SK-N-SH (cell line): ENCODE measurements at regions not wholly inside any gene's neighbourhood (a gene's known extent, or its start where the extent isn't known, plus 50 kb on each side); places are given as distances from the start of the nearest gene placed in this dataset.
"Not testable (repeated sequence)": the region's sequence is repeated elsewhere in the genome, so short reads cannot be mapped to it uniquely, and the experiment has no call there.

ENCODE experiments used
- CTCF ChIA-PET: fragments of 300-600, 350-600 bp; formaldehyde crosslinking; extraction: SDS; loops from one replicate; lab custom pipeline; 2021; lab: Yijun Ruan, JAX
- POLR2A ChIA-PET: fragments of 350-600 bp; sonication (Branson Sonifier 250); formaldehyde crosslinking; extraction: SDS; loops from one replicate; lab custom pipeline; 2020; ENCODE audit warnings: antibody characterized with exemption, inconsistent platforms; lab: Yijun Ruan, JAX
- DNase-seq: peaks from one replicate; pipeline ENCODE4 v3.0.0; 2012
- H2AFZ ChIP-seq: fragments of 200-600 bp; sonication (generic); 2 replicates; pipeline ENCODE4 v1.8.1; 2016; ENCODE audit warnings: antibody characterized with exemption, mild to moderate bottlenecking, low read depth
- H3F3A ChIP-seq: fragments of 200-600 bp; sonication (generic); replicated peaks from 2 replicates; pipeline ENCODE3; 2016; ENCODE audit warnings: antibody characterized with exemption, mild to moderate bottlenecking; ENCODE audit not compliant: insufficient read depth
- H3K27ac ChIP-seq, 2 experiments: fragments of 200-500 bp in 1 of 2; fragments of 200-600 bp in 1 of 2; sonication (Bioruptor generic) in 1 of 2; sonication (generic), shearing (Covaris generic) in 1 of 2; 2 replicates each; pipeline versions ENCODE4 v1.5.1 to v1.6.1; 2014 to 2016; ENCODE audit warnings: low read depth in 2 of 2, inconsistent platforms in 1 of 2, low read length in 1 of 2, mild to moderate bottlenecking in 1 of 2, mixed read lengths in 1 of 2
- H3K27me3 ChIP-seq: fragments of 200-600 bp; sonication (generic), shearing (Covaris generic); 2 replicates; pipeline ENCODE4 v1.6.1; 2016; ENCODE audit warnings: mixed run types; ENCODE audit not compliant: insufficient read depth
- H3K36me3 ChIP-seq, 2 experiments: fragments of 200-500 bp in 1 of 2; fragments of 200-600 bp in 1 of 2; sonication (Bioruptor generic) in 1 of 2; sonication (generic) in 1 of 2; replicated peaks in 1 of 2; 2 replicates each; pipeline versions ENCODE3 to v1.5.1; 2014 to 2016; ENCODE audit warnings: low read length in 1 of 2, mild to moderate bottlenecking in 1 of 2; ENCODE audit not compliant: insufficient read depth in 2 of 2, control insufficient read depth in 1 of 2
- H3K4me1 ChIP-seq, 2 experiments: fragments of 200-500 bp in 1 of 2; fragments of 200-600 bp in 1 of 2; sonication (Bioruptor generic) in 1 of 2; sonication (generic), shearing (Covaris generic) in 1 of 2; 2 replicates each; pipeline versions ENCODE4 v1.5.1 to v1.6.1; 2014 to 2016; ENCODE audit warnings: low read depth in 1 of 2, low read length in 1 of 2, mixed run types in 1 of 2; ENCODE audit not compliant: insufficient read depth in 2 of 2, control insufficient read depth in 1 of 2
- H3K4me2 ChIP-seq: fragments of 200-600 bp; sonication (generic), shearing (Covaris generic); 2 replicates; pipeline ENCODE4 v1.6.1; 2017; ENCODE audit warnings: mixed run types
- H3K4me3 ChIP-seq, 2 experiments: fragments of 200-500 bp in 1 of 2; fragments of 200-600 bp in 1 of 2; sonication (Bioruptor generic) in 1 of 2; sonication (generic), shearing (Covaris generic) in 1 of 2; 2 replicates each; pipeline versions ENCODE4 v1.5.1 to v1.8.1; 2014 to 2016; ENCODE audit warnings: low read depth in 2 of 2, inconsistent platforms in 1 of 2, low read length in 1 of 2, mild to moderate bottlenecking in 1 of 2, mixed read lengths in 1 of 2, moderate library complexity in 1 of 2
- H3K79me2 ChIP-seq: fragments of 200-600 bp; sonication (generic); 2 replicates; pipeline ENCODE4 v1.8.1; 2017; ENCODE audit warnings: mild to moderate bottlenecking; ENCODE audit not compliant: insufficient read depth
- H3K9ac ChIP-seq: fragments of 200-600 bp; sonication (generic); 2 replicates; pipeline ENCODE4 v1.6.1; 2017; ENCODE audit warnings: mixed run types
- H3K9me2 ChIP-seq: fragments of 200-600 bp; sonication (generic); 2 replicates; pipeline ENCODE4 v1.6.1; 2017; ENCODE audit warnings: mixed run types
- H3K9me3 ChIP-seq: fragments of 200-600 bp; sonication (generic); 2 replicates; pipeline ENCODE4 v1.6.1; 2017; ENCODE audit warnings: mixed run types, mild to moderate bottlenecking, moderate library complexity
- H4K20me1 ChIP-seq: fragments of 200-600 bp; sonication (generic); 2 replicates; pipeline ENCODE4 v1.6.1; 2017; ENCODE audit warnings: mild to moderate bottlenecking, mixed run types; ENCODE audit not compliant: insufficient read depth
- CHD2 ChIP-seq: fragments of 150-350 bp; IDR thresholded peaks from 2 replicates; pipeline ENCODE4 v1.6.1; 2018; ENCODE audit warnings: low read length; ENCODE audit not compliant: partially characterized antibody
- ELF1 ChIP-seq: IDR thresholded peaks from 2 replicates; pipeline ENCODE4 v1.4.0; 2012
- FOXM1 ChIP-seq: IDR thresholded peaks from 2 replicates; pipeline ENCODE4 v1.4.0; 2012; ENCODE audit warnings: low read depth, mild to moderate bottlenecking
- GATA2 ChIP-seq: sonication (generic); formaldehyde crosslinking; IDR thresholded peaks from 2 replicates; pipeline ENCODE4 v1.5.0; 2020; ENCODE audit warnings: mild to moderate bottlenecking, missing genetic modification reagents
- JUND ChIP-seq: IDR thresholded peaks from 2 replicates; pipeline ENCODE4 v1.4.0; 2012
- POLR2AphosphoS5 ChIP-seq: IDR thresholded peaks from 2 replicates; pipeline ENCODE4 v1.6.1; 2012; ENCODE audit warnings: low read depth, low read length
- RAD21 ChIP-seq: IDR thresholded peaks from 2 replicates; pipeline ENCODE4 v1.6.1; 2012; ENCODE audit warnings: mild to moderate bottlenecking, low read length
- RCOR1 ChIP-seq: fragments of 150-350 bp; IDR thresholded peaks from 2 replicates; pipeline ENCODE4 v1.6.1; 2017; ENCODE audit warnings: antibody characterized with exemption, low read length
- RFX5 ChIP-seq: IDR thresholded peaks from 2 replicates; pipeline ENCODE4 v1.6.1; 2012; ENCODE audit warnings: mild to moderate bottlenecking, improper control_type of control experiment, low read length
- SIN3A ChIP-seq: IDR thresholded peaks from 2 replicates; pipeline ENCODE4 v1.6.1; 2012; ENCODE audit warnings: low read depth, mild to moderate bottlenecking, low read length, moderate library complexity, borderline replicate concordance
- TCF12 ChIP-seq: IDR thresholded peaks from 2 replicates; pipeline ENCODE4 v1.4.0; 2012
- TEAD4 ChIP-seq: IDR thresholded peaks from 2 replicates; pipeline ENCODE4 v1.4.0; 2012; ENCODE audit warnings: mild to moderate bottlenecking, borderline replicate concordance; ENCODE audit not compliant: insufficient read depth
- WGBS: methylation state at CpG from one replicate; pipeline ENCODE4 v1.1.6; 2017; ENCODE audit warnings: low lambda C conversion rate; 5-methylcytosine and 5-hydroxymethylcytosine counted together
- TF ChIP-seq, protein P1 (sequence below): IDR thresholded peaks from 2 replicates; pipeline ENCODE4; 2012

DNA sequence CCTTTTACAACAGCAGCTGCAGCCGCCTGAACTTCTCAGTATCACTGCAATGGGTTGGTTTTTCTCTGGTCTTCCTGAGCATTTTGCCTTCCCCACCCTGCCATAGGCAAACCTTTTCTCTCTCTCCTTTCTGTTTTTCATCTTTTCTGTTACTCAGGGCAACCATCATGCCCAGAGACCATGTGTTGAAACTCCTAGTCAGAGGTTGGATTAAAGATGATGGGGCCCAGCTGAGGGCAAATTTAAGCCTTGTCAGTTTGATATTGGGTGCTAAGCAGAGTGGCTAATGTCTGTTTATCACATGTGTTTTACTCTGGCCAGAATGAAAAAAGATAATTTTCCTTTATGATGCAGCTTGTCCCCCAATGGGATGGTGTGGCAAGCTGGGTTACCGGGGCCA lies 107.9 kb upstream of the PMCH start:
- Histone ChIP-seq H3K4me2 (no peak overlapping the region), H4K20me1 (no peaks in the 10 kb centered on the region), H3K36me3 (no peaks in the 10 kb centered on the region), H3K9me3 (no peaks in the 10 kb centered on the region), H2AFZ (no peak overlapping the region), H3K9ac (no peak overlapping the region), H3K79me2 (no peaks in the 10 kb centered on the region), H3F3A (peaks cover 3% of the 10 kb centered on the region), H3K9me2 (no peaks in the 10 kb centered on the region), H3K27me3 (no peaks in the 10 kb centered on the region), H3K4me3 (no peak overlapping the region), H3K4me1 (no peaks in the 10 kb centered on the region), H3K27ac (no peak overlapping the region)
- TF ChIP-seq FOXM1, result no peak
- no peak for TF ChIP-seq RFX5
- no peak for TF ChIP-seq POLR2AphosphoS5
- TF ChIP-seq GATA2 (CRISPR knock-in tag), result no peak
- no peak for TF ChIP-seq TCF12
- no peak for TF ChIP-seq RAD21
- TF ChIP-seq TEAD4, result no peak
- TF ChIP-seq CHD2, result no peak
- no peak for TF ChIP-seq RCOR1
- TF ChIP-seq SIN3A, result no peak
- no peak for TF ChIP-seq ELF1
- ChIA-PET POLR2A (no interaction called here), CTCF (no interaction called here)
- no peak for DNase-seq
- 18% methylated on average over 2 of the region's 2 CpGs for WGBS

DNA sequence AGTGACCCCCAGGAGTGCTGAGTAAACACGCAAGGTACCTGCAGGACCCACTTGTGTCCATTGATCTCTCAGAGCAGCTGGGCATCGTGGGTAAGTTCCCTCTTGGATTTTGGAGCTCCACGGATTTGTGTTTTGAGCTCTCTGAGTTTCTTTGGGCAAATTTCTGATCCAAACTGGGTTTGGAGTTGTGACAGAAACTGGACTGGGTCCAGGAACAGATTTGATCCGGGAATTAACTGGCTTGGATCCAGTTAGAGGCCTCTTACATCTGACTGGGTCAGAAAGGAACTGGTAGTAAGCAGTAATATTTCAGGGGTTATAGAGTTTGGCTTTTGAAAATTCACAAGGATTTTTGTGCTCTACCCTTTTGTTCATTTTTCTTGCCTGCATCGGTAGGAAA lies 107.0 kb upstream of the PMCH start:
- CTCF ChIA-PET, H3K9ac ChIP-seq, H3K9me3 ChIP-seq, DNase-seq, H3K4me2 ChIP-seq, H3K4me1 ChIP-seq, H3K79me2 ChIP-seq, POLR2A ChIA-PET, H3K9me2 ChIP-seq, H3K4me3 ChIP-seq, H3K36me3 ChIP-seq, H4K20me1 ChIP-seq, H3K27ac ChIP-seq, H3K27me3 ChIP-seq, H3F3A ChIP-seq, H2AFZ ChIP-seq: not testable (repeated sequence)
- 11% methylated on average over 5 of the region's 5 CpGs for WGBS

DNA sequence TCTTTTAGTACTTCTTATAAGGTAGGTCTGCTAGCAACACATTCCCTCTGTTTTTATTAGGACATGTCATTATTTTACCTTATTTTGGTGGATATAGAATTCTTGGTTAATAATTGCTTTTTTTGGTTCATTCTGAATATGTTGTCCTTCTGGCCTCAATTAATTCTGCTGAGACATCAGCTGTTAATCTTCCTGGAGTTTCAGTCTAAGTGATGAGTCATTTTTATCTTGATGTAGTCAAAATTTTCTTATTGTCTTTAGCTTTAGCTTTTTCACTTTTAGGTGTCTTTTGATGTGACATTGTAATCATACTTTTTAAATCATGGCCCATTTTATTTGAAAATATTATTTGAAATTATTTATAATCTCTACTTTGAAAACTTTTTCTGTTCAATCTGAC lies 104.9 kb upstream of the PMCH start:
- H3K9me3 ChIP-seq, result 0 out of 2 replicates have a peak, but pooled peaks cover 4% of the 10 kb centered on the region
- H3F3A ChIP-seq, result peaks cover 3% of the 10 kb centered on the region
- no peak overlapping the region for H3K9ac ChIP-seq
- H3K79me2 ChIP-seq, result no peaks in the 10 kb centered on the region
- H3K36me3 ChIP-seq, result no peaks in the 10 kb centered on the region
- H3K4me1 ChIP-seq, result no peaks in the 10 kb centered on the region
- DNase-seq, result no peak
- no peak overlapping the region for H3K4me3 ChIP-seq
- no peaks in the 10 kb centered on the region for H3K9me2 ChIP-seq
- no peaks in the 10 kb centered on the region for H3K27me3 ChIP-seq
- CTCF ChIA-PET, result no interaction called here
- POLR2A ChIA-PET, result no interaction called here
- TF ChIP-seq, protein P1, sequence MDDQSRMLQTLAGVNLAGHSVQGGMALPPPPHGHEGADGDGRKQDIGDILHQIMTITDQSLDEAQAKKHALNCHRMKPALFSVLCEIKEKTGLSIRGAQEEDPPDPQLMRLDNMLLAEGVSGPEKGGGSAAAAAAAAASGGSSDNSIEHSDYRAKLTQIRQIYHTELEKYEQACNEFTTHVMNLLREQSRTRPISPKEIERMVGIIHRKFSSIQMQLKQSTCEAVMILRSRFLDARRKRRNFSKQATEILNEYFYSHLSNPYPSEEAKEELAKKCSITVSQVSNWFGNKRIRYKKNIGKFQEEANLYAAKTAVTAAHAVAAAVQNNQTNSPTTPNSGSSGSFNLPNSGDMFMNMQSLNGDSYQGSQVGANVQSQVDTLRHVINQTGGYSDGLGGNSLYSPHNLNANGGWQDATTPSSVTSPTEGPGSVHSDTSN, result no peak
- no peak for TF ChIP-seq GATA2 (CRISPR knock-in tag)
- TF ChIP-seq JUND, result 0 out of 2 replicates have a peak, but pooled peaks have one; percentile 7
- 0 out of 2 replicates have a peak, but pooled peaks have one; percentile 10 for TF ChIP-seq TCF12
- H2AFZ ChIP-seq, result no peak overlapping the region
- no peak overlapping the region for H3K27ac ChIP-seq
- H4K20me1 ChIP-seq, result no peaks in the 10 kb centered on the region
- H3K4me2 ChIP-seq, result no peak overlapping the region
